Breast epithelium (tissue), 4 donors: ENCODE measurements at regions not wholly inside any gene's neighbourhood (a gene's known extent, or its start where the extent isn't known, plus 50 kb on each side); places are given as distances from the start of the nearest gene placed in this dataset.

Experiments used
- DNase-seq, 2 donors: peaks; one replicate each; pipeline ENCODE4 v3.0.0-alpha.2; 2019; ENCODE audit warnings: low spot score in 2 of 2
- H3K27ac ChIP-seq, 2 donors: fragments of 200-600 bp; sonication (generic) in 1 of 2; one replicate each; pipeline ENCODE4 v1.5.1; 2016 to 2019; ENCODE audit warnings: mild to moderate bottlenecking in 1 of 2
- H3K27me3 ChIP-seq, 2 donors: fragments of 200-600 bp; sonication (generic) in 1 of 2; one replicate each; pipeline versions ENCODE4 v1.5.1 to v1.6.0; 2017 to 2019; ENCODE audit warnings: control low read depth in 1 of 2, mild to moderate bottlenecking in 1 of 2
- H3K36me3 ChIP-seq: fragments of 200-600 bp; one replicate; pipeline ENCODE4 v1.5.1; 2019
- H3K4me1 ChIP-seq, 2 donors: fragments of 200-600 bp; sonication (generic); one replicate each; pipeline ENCODE4 v1.5.1; 2016 to 2019; ENCODE audit warnings: control low read depth in 1 of 2
- H3K4me3 ChIP-seq, 3 donors: fragments of 200-600 bp; sonication (generic); 1 replicate in 2 of 3; 2 replicates in 1 of 3; pipeline ENCODE4 v1.5.1; 2016 to 2019; ENCODE audit warnings: mild to moderate bottlenecking in 3 of 3, moderate library complexity in 2 of 3
- H3K9me3 ChIP-seq, 2 donors: fragments of 200-600 bp; sonication (generic) in 1 of 2; one replicate each; pipeline ENCODE4 v1.5.1; 2016 to 2019; ENCODE audit warnings: control low read depth in 1 of 2
- POLR2A ChIP-seq: fragments of 450-650 bp; IDR thresholded peaks from one replicate; pipeline ENCODE4 v1.6.1; 2016; ENCODE audit warnings: antibody characterized with exemption, mild to moderate bottlenecking, moderate library complexity
- POLR2AphosphoS5 ChIP-seq, 3 donors: sonication (generic); formaldehyde crosslinking; IDR thresholded peaks; one replicate each; pipeline ENCODE4 v1.6.1; 2017; ENCODE audit warnings: antibody characterized with exemption in 3 of 3
- intact Hi-C: fragments of 100-400 bp; cut with DNase I; formaldehyde crosslinking; loops from one replicate; pipeline ENCODE4 v1.15.1; 2023; ENCODE audit warnings: low total_unique reads
- TF ChIP-seq, protein P1 (sequence below), 3 donors: fragments of 450-650 bp; IDR thresholded peaks; one replicate each; pipeline ENCODE4 v1.5.1; 2016 to 2017; ENCODE audit warnings: antibody characterized with exemption in 3 of 3, mild to moderate bottlenecking in 3 of 3, moderate library complexity in 3 of 3

- no peaks in the 10 kb centered on the region for H3K4me1 ChIP-seq
- no peak overlapping the region for H3K27ac ChIP-seq
- H3K27me3 ChIP-seq = no peaks in the 10 kb centered on the region
- no peak for DNase-seq
- intact Hi-C loops = no loop called here
- H3K36me3 ChIP-seq = no peaks in the 10 kb centered on the region
- H3K4me3 ChIP-seq = no peak overlapping the region
- no peaks in the 10 kb centered on the region for H3K9me3 ChIP-seq
- TF ChIP-seq POLR2A (no peak), POLR2AphosphoS5 (IDR thresholded peaks at IDR 0.05) (no peak)
- TF ChIP-seq, protein P1, sequence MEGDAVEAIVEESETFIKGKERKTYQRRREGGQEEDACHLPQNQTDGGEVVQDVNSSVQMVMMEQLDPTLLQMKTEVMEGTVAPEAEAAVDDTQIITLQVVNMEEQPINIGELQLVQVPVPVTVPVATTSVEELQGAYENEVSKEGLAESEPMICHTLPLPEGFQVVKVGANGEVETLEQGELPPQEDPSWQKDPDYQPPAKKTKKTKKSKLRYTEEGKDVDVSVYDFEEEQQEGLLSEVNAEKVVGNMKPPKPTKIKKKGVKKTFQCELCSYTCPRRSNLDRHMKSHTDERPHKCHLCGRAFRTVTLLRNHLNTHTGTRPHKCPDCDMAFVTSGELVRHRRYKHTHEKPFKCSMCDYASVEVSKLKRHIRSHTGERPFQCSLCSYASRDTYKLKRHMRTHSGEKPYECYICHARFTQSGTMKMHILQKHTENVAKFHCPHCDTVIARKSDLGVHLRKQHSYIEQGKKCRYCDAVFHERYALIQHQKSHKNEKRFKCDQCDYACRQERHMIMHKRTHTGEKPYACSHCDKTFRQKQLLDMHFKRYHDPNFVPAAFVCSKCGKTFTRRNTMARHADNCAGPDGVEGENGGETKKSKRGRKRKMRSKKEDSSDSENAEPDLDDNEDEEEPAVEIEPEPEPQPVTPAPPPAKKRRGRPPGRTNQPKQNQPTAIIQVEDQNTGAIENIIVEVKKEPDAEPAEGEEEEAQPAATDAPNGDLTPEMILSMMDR (IDR thresholded peaks at IDR 0.05) = no peak
These were observed 215.5 kb downstream of the AEBP2 start for GRCh38 chr12:19654650-19655376.

- no peaks in the 10 kb centered on the region for H3K4me1 ChIP-seq
- intact Hi-C loops = no loop called here
- no peak overlapping the region for H3K27ac ChIP-seq
- H3K36me3 ChIP-seq = no peaks in the 10 kb centered on the region
- DNase-seq = no peak
- no peaks in the 10 kb centered on the region for H3K27me3 ChIP-seq
- H3K9me3 ChIP-seq = no peaks in the 10 kb centered on the region
- TF ChIP-seq, protein P1 (IDR thresholded peaks at IDR 0.05) = no peak
- no peak for TF ChIP-seq POLR2AphosphoS5 (IDR thresholded peaks at IDR 0.05)
- no peak for TF ChIP-seq POLR2A
- H3K4me3 ChIP-seq = no peak overlapping the region
These were observed 217.9 kb downstream of the AEBP2 start for GRCh38 chr12:19657118-19657731.

DNA sequence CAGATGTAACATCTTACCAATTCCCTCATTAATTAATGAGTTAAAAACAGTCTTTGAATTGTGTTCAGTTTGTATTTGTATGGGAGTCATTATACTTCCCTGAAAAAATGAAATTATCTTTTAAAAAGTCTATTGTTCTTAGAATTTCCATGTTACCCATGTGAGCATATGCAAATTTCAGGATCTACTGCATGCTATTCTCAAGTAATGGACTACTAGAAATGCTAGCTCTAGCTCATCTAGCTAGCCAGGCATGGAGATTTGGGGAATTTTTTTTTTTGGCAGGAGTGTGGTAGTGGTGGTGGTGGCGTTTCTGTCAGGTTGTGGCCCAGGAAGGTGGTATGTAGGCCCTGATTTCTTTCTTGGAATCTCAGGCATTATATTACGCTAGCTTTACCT is 218.4 kb downstream of the AEBP2 start:
- Histone ChIP-seq H3K4me1 (no peaks in the 10 kb centered on the region), H3K27me3 (no peaks in the 10 kb centered on the region), H3K36me3 (no peaks in the 10 kb centered on the region), H3K9me3 (no peaks in the 10 kb centered on the region), H3K4me3 (no peak overlapping the region), H3K27ac (no peak overlapping the region)
- no peak for TF ChIP-seq POLR2AphosphoS5 (IDR thresholded peaks at IDR 0.05)
- no peak for TF ChIP-seq POLR2A
- TF ChIP-seq, protein P1 (IDR thresholded peaks at IDR 0.05) = no peak
- intact Hi-C loops = no loop called here
- no peak for DNase-seq

GRCh38 chr12:19659086-19659485 is 219.8 kb downstream of the AEBP2 start:
- Histone ChIP-seq H3K4me3 (no peak overlapping the region), H3K9me3 (no peaks in the 10 kb centered on the region), H3K27me3 (no peaks in the 10 kb centered on the region), H3K36me3 (no peaks in the 10 kb centered on the region), H3K27ac (no peak overlapping the region), H3K4me1 (no peaks in the 10 kb centered on the region)
- DNase-seq = no peak
- intact Hi-C loops = no loop called here
- TF ChIP-seq, protein P1 (IDR thresholded peaks at IDR 0.05) = no peak
- TF ChIP-seq POLR2A (no peak), POLR2AphosphoS5 (IDR thresholded peaks at IDR 0.05) (no peak)

- intact Hi-C loops = no loop called here
- no peak overlapping the region for H3K4me3 ChIP-seq
- no peak overlapping the region for H3K27ac ChIP-seq
- H3K9me3 ChIP-seq = no peaks in the 10 kb centered on the region
- H3K4me1 ChIP-seq = no peaks in the 10 kb centered on the region
- no peak for DNase-seq
- no peak for TF ChIP-seq POLR2AphosphoS5 (IDR thresholded peaks at IDR 0.05)
- TF ChIP-seq, protein P1 (IDR thresholded peaks at IDR 0.05) = no peak
- no peak for TF ChIP-seq POLR2A
- no peaks in the 10 kb centered on the region for H3K27me3 ChIP-seq
- no peaks in the 10 kb centered on the region for H3K36me3 ChIP-seq
These were observed 220.2 kb downstream of the AEBP2 start for GRCh38 chr12:19659501-19659900.
